PC-3 (cell line): ENCODE measurements at regions not wholly inside any gene's neighbourhood (a gene's known extent, or its start where the extent isn't known, plus 50 kb on each side); places are given as distances from the start of the nearest gene placed in this dataset.

ENCODE experiments used
- CTCF ChIP-seq: fragments of 300-600 bp; sonication (generic); conservative IDR thresholded peaks from 2 replicates; pipeline ENCODE4 v1.5.1; 2017; ENCODE audit warnings: antibody characterized with exemption, low read depth, mild to moderate bottlenecking, low read length
- EZH2 ChIP-seq: fragments of 300-600 bp; sonication (generic); IDR thresholded peaks from one replicate; pipeline ENCODE4 v1.6.1; 2017; ENCODE audit warnings: antibody characterized with exemption, mild to moderate bottlenecking, low read length; ENCODE audit not compliant: unreplicated experiment

- TF ChIP-seq CTCF (no peak), EZH2 (no peak)
Measured at GRCh38 chr14:87148655-87149054, 844.3 kb downstream of the GALC start.
